ENCODE measurements at regions not wholly inside any gene's neighbourhood (a gene's known extent, or its start where the extent isn't known, plus 50 kb on each side); places are given as distances from the start of the nearest gene placed in this dataset.
"Not testable (repeated sequence)": the region's sequence is repeated elsewhere in the genome, so short reads cannot be mapped to it uniquely, and the experiment has no call there.

DNA sequence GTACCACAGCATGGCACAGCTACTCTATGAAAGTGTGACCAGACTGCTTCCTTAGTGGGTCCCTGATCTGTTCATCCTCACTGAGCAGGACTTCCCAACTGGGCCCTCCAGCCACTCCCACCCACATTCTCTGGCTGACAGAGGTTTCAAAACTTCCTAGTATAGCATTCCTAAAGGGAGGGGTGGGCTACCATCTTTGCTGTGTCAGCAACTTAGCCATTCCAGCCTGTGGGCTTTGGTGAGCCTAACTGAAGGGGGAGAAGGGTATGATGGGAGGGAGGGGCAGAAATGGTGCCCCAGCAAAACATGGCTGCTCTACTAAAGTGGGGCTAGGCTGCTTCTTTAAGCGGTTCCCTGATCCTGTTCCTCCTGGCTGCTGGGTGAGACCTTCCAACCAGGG, 265.2 kb upstream of the ADGRL4 start:
- Histone ChIP-seq H3K9me3 (ENCODE audit: low read length) (no peaks in the 10 kb centered on the region), H3K27ac (ENCODE audit: low read depth, low read length) (no peak overlapping the region), H3K4me3 (ENCODE audit: low read depth in 1 of 2, low read length in 2 of 2) (no peak overlapping the region), H3K9ac (ENCODE audit: low read length) (no peak overlapping the region), H3K36me3 (ENCODE audit: insufficient read depth, low read length) (no peaks in the 10 kb centered on the region), H3K27me3 (ENCODE audit: control insufficient read depth in 1 of 2, insufficient read depth in 2 of 2, low read length in 2 of 2) (no peaks in the 10 kb centered on the region), H3K4me1 (ENCODE audit: insufficient read depth, low read length) (no peaks in the 10 kb centered on the region)

DNA sequence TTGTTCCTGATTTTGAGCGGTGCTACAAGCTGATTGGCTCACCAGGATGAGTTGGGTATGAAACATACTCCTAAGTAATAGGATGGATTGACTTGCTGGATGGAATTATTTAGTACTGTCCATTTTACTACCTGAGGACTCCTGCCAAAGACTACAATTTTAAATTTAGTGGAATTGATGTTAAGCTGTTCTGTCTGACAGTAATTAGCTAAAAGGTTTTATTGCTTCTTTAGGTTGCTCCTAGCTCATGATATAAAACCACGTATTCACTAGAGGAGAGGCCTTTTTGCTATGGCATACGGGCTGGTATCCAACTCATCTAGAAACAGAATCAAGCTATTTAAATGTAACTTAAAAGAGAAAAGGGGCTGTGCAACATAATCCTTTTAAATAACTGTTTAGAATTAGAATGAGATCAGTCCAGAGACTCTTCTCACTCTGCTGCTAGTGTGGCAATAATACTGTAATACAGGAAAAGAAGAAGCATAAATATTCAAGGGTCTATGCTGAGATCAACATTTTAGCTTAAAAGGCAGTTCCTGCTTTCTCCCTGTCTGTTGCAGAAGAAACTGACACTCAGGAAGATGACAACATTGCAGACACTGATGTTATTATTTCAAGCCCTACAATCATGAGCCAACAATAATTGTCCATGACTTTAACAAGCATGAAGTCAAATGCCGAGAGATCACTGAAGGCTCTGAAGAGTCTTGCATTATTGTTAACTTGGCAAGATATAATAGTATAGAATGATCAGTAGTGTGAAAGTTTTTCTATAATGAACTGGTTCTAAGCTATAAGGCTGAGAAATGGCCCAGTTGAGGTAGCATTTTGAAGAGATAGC, 258.7 kb upstream of the ADGRL4 start:
- Histone ChIP-seq H3K27ac (ENCODE audit: low read depth, low read length) (no peak overlapping the region), H3K27me3 (ENCODE audit: control insufficient read depth in 1 of 2, insufficient read depth in 2 of 2, low read length in 2 of 2) (no peaks in the 10 kb centered on the region), H3K9ac (ENCODE audit: low read length) (no peak overlapping the region), H3K9me3 (ENCODE audit: low read length) (no peaks in the 10 kb centered on the region), H3K36me3 (ENCODE audit: insufficient read depth, low read length) (no peaks in the 10 kb centered on the region), H3K4me3 (ENCODE audit: low read depth in 1 of 2, low read length in 2 of 2) (no peak overlapping the region), H3K4me1 (ENCODE audit: insufficient read depth, low read length) (no peaks in the 10 kb centered on the region)

DNA sequence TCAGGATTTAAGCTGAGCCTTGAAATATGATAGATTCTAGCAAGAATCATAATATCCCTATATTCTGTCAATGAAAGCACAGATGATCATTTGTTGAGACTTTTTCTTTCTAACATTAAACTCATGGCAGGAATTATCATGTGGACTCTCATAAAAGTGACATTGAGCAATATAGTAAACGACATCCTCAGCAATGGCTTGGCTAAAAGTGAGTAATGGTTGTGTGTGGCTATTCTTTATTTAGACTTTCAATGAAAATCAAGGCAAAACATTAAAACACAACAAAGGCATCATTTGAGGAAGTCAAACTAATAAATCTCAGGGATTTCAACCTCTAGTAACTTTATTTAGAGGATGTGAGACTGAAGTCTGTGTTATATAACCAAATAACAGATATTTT, 257.8 kb upstream of the ADGRL4 start:
- H3K4me1 ChIP-seq (ENCODE audit: insufficient read depth, low read length): no peaks in the 10 kb centered on the region
- H3K9me3 ChIP-seq (ENCODE audit: low read length): no peaks in the 10 kb centered on the region
- H3K27me3 ChIP-seq (ENCODE audit: control insufficient read depth in 1 of 2, insufficient read depth in 2 of 2, low read length in 2 of 2): no peaks in the 10 kb centered on the region
- H3K36me3 ChIP-seq (ENCODE audit: insufficient read depth, low read length): no peaks in the 10 kb centered on the region
- H3K4me3 ChIP-seq (ENCODE audit: low read depth in 1 of 2, low read length in 2 of 2): no peak overlapping the region
- no peak overlapping the region for H3K9ac ChIP-seq (ENCODE audit: low read length)
- no peak overlapping the region for H3K27ac ChIP-seq (ENCODE audit: low read depth, low read length)

DNA sequence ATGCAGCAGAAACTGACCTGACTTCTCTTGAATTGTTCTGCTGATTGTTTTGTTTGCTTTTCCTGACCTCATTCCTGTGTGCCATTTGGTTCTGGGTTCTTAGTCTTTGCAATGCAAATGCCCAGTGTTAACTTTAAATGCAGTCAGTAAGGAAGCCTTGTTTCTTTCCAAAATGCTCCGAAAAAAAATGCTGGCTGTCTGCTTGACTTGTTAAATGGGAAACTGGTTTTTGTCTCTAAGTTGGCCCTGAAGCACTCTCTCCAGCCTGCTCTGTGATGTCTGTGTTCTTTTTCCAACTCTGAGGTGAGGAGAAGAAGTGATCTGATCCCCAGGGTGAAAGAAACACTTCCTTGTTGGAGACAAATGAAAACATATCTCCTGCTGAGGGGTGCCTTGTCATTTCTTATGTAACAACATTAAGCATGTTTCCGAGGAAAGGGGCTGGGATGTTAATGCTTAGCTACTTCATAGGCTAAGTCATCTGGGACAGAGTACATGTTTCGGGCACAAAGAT, 256.3 kb upstream of the ADGRL4 start:
- Histone ChIP-seq H3K9ac (ENCODE audit: low read length) (no peak overlapping the region), H3K36me3 (ENCODE audit: insufficient read depth, low read length) (no peaks in the 10 kb centered on the region), H3K4me1 (ENCODE audit: insufficient read depth, low read length) (no peaks in the 10 kb centered on the region), H3K9me3 (ENCODE audit: low read length) (no peaks in the 10 kb centered on the region), H3K4me3 (ENCODE audit: low read depth in 1 of 2, low read length in 2 of 2) (no peak overlapping the region), H3K27ac (ENCODE audit: low read depth, low read length) (no peak overlapping the region), H3K27me3 (ENCODE audit: control insufficient read depth in 1 of 2, insufficient read depth in 2 of 2, low read length in 2 of 2) (no peaks in the 10 kb centered on the region)

DNA sequence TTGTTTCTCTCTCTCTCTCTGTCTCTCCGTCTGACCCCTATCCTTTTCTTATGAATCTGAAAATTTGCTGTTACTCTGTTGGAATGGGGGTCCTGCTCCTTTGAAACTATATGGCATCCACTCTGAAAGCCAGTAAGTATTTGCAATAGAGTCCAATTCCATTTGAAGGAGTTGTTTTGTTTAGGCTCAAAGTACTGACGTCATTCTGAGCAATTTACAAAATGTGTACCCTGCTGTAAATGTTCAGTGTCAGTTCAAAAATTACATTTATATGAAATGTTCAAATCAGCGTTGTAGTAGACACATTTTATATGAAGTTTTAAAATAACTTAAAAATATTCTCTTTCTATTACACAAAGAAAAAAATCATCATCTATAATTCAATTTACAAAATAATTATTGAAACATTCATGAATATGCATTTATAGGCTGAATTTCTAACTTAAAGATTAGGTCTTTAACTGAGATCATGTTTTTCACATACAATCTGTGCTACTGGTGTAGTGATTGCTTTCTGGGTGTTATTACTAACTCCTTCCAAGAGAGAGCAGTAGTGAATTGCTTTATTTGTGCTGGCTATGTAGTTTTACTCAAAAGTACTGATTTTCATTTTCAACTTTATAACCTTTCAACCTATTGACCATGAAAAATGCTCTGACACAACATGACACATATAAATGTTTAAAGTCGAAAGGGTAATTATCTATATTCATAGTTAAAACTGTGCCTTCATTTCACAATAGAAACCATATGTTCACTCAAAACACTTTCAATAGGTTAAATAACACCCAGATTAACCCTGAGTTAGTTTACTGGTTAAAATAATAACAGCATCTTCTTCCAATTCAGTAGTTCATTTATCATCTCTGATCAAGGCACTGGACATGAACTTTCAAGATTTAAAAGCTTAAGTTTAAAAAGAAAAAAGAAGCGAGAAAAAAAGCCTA, 253.1 kb upstream of the ADGRL4 start:
- Histone ChIP-seq H3K27ac (ENCODE audit: low read depth, low read length) (no peak overlapping the region), H3K9me3 (ENCODE audit: low read length) (no peaks in the 10 kb centered on the region), H3K4me1 (ENCODE audit: insufficient read depth, low read length) (no peaks in the 10 kb centered on the region), H3K4me3 (ENCODE audit: low read depth in 1 of 2, low read length in 2 of 2) (no peak overlapping the region), H3K36me3 (ENCODE audit: insufficient read depth, low read length) (no peaks in the 10 kb centered on the region), H3K27me3 (ENCODE audit: control insufficient read depth in 1 of 2, insufficient read depth in 2 of 2, low read length in 2 of 2) (no peaks in the 10 kb centered on the region), H3K9ac (ENCODE audit: low read length) (no peak overlapping the region)

DNA sequence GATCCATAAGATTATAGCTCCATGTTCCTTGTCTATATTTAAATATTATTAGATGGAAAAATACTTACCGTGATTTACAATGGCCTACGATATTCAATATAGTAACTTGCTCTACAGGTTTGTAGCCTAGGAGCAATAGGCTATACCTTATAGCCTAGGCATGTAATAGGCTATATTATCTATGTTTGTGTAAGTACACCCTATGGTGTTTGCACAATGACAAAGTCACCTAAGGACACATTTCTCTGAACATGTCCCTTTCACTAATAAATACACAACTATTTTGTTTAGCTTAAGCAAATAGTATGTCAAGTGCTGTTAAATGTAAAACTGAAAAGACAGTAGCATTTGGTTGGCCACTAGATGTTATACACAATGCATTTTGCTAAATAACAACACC, 248.9 kb upstream of the ADGRL4 start:
- Histone ChIP-seq H3K36me3 (ENCODE audit: insufficient read depth, low read length) (no peaks in the 10 kb centered on the region), H3K9ac (ENCODE audit: low read length) (no peak overlapping the region), H3K4me1 (ENCODE audit: insufficient read depth, low read length) (no peaks in the 10 kb centered on the region), H3K27ac (ENCODE audit: low read depth, low read length) (no peak overlapping the region), H3K27me3 (ENCODE audit: control insufficient read depth in 1 of 2, insufficient read depth in 2 of 2, low read length in 2 of 2) (no peaks in the 10 kb centered on the region), H3K4me3 (ENCODE audit: low read depth in 1 of 2, low read length in 2 of 2) (no peak overlapping the region), H3K9me3 (ENCODE audit: low read length) (no peaks in the 10 kb centered on the region)

DNA sequence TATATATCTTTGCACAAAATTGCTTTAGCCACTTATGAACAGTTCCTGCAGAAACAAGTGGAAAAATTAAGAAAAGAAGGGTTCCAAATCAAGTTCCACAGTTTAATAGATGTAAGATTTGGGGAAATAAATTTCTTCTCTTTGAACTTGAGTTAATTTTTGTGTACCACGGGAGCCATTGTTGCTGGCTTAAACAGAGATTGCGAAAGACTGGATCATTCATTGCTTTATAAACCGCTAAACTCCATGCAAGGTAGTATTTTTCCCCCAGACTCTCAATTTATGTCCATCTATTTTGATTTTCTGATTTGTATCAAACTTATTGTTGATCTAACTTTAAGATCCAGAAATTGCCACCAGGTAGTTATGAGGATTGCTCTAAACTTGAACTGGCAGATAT, 246.1 kb upstream of the ADGRL4 start:
- no peaks in the 10 kb centered on the region for H3K27me3 ChIP-seq (ENCODE audit: control insufficient read depth in 1 of 2, insufficient read depth in 2 of 2, low read length in 2 of 2)
- no peaks in the 10 kb centered on the region for H3K9me3 ChIP-seq (ENCODE audit: low read length)
- H3K9ac ChIP-seq (ENCODE audit: low read length): no peak overlapping the region
- no peaks in the 10 kb centered on the region for H3K4me1 ChIP-seq (ENCODE audit: insufficient read depth, low read length)
- no peaks in the 10 kb centered on the region for H3K36me3 ChIP-seq (ENCODE audit: insufficient read depth, low read length)
- H3K4me3 ChIP-seq (ENCODE audit: low read depth in 1 of 2, low read length in 2 of 2): no peak overlapping the region
- H3K27ac ChIP-seq (ENCODE audit: low read depth, low read length): no peak overlapping the region

DNA sequence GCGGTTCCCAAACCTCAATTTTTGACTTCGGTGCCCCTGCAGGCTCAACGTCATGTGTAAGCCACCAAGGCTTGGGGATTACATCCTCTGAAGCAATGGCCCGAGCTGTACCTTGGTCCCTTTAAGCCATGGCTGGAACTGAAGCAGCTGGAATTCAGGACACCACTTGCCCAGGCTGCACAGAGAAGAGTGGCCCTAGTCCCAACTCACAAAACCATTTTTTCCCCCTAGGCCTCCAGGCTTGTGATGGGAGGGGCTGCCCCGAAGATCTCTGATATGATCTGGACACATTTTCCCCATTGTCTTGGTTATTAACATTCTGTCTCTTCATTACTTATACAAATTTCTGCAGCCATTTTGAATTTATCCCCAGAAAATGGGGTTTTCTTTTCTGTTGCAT, 233.3 kb upstream of the ADGRL4 start:
- Histone ChIP-seq H3K27me3 (ENCODE audit: control insufficient read depth in 1 of 2, insufficient read depth in 2 of 2, low read length in 2 of 2) (no peaks in the 10 kb centered on the region), H3K9me3 (ENCODE audit: low read length) (no peaks in the 10 kb centered on the region), H3K4me3 (ENCODE audit: low read depth in 1 of 2, low read length in 2 of 2) (no peak overlapping the region), H3K4me1 (ENCODE audit: insufficient read depth, low read length) (no peaks in the 10 kb centered on the region), H3K9ac (ENCODE audit: low read length) (no peak overlapping the region), H3K27ac (ENCODE audit: low read depth, low read length) (no peak overlapping the region), H3K36me3 (ENCODE audit: insufficient read depth, low read length) (no peaks in the 10 kb centered on the region)

DNA sequence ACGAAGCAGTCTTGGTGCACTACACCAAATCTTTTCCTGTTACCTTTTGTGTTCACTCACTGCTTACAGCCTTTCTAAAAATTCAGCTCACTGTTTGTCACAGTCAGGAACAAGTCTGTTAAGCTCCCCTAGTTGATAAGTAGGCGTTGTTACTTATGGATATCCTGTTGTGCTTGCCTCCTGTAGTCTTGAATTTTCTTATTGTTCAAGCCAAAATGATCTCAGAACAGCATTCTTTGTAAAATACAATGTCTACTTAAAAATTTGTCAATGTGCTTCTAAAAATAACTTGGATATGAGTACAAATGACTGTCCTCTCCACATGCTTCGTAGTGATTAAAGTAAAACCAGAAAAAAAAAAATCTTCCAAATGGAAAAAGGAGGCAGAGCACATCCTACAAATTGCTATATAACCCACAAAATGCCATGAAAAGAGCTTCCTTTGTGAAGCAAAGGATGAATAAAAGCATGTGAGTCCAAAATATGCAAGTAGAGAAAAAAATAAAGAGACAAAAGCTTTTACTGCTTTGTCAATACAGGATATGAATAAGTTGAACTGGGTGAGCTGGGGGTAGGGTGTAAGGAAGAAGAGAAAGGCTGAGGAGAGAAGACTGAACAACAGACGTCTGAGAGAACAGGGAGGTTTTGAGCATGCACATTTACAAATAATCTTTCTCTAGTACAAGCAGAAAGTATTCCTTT, 228.9 kb upstream of the ADGRL4 start:
- H3K9me3 ChIP-seq (ENCODE audit: low read length): no peaks in the 10 kb centered on the region
- no peaks in the 10 kb centered on the region for H3K4me1 ChIP-seq (ENCODE audit: insufficient read depth, low read length)
- H3K36me3 ChIP-seq (ENCODE audit: insufficient read depth, low read length): no peaks in the 10 kb centered on the region
- no peak overlapping the region for H3K27ac ChIP-seq (ENCODE audit: low read depth, low read length)
- no peaks in the 10 kb centered on the region for H3K27me3 ChIP-seq (ENCODE audit: control insufficient read depth in 1 of 2, insufficient read depth in 2 of 2, low read length in 2 of 2)
- no peak overlapping the region for H3K4me3 ChIP-seq (ENCODE audit: low read depth in 1 of 2, low read length in 2 of 2)
- no peak overlapping the region for H3K9ac ChIP-seq (ENCODE audit: low read length)

DNA sequence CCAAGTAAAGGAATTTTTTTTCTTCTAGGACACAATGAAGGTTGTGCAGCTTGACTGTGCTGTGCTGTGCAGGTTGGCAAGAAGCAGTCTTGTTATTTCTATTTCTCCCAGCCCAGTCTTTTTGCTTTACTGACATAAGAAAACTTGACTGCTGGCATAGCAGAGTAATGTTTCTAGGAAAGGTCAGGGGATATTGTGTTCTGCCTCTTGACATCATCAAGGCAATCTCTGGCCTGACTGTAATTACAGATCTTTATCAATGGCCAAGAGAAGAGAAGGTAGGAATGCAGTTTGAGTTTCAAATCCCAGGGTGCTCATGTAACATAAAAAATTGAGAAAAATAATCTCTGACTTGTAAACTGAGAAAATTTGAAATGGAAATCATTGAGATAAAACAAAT, 226.3 kb upstream of the ADGRL4 start:
- Histone ChIP-seq H3K27ac (ENCODE audit: low read depth, low read length) (no peak overlapping the region), H3K9ac (ENCODE audit: low read length) (no peak overlapping the region), H3K4me1 (ENCODE audit: insufficient read depth, low read length) (no peaks in the 10 kb centered on the region), H3K4me3 (ENCODE audit: low read depth in 1 of 2, low read length in 2 of 2) (no peak overlapping the region), H3K9me3 (ENCODE audit: low read length) (no peaks in the 10 kb centered on the region), H3K27me3 (ENCODE audit: control insufficient read depth in 1 of 2, insufficient read depth in 2 of 2, low read length in 2 of 2) (no peaks in the 10 kb centered on the region), H3K36me3 (ENCODE audit: insufficient read depth, low read length) (no peaks in the 10 kb centered on the region)

DNA sequence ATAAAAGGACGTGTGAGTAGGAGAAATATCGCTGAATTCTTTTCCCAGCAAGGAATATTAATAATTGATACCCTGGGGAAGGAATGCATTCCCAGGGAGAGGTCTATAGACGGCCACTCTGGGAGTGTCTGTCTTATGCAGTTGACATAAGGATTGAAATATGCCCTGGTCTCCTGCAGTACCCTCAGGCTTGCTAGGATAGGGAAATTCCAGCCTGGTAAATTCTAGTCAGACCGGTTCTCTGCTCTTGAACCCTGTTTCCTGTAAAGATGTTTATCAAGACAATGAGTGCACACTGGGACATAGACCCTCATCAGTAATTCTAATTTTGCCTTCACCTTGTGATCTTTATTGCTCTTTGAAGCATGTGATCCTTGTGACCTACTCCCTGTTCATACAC, 224.2 kb upstream of the ADGRL4 start:
- H3K4me1 ChIP-seq (ENCODE audit: insufficient read depth, low read length); H3K4me3 ChIP-seq (ENCODE audit: low read depth in 1 of 2, low read length in 2 of 2); H3K27me3 ChIP-seq (ENCODE audit: control insufficient read depth in 1 of 2, insufficient read depth in 2 of 2, low read length in 2 of 2): not testable (repeated sequence)

More for the DNA sequence above, 224.2 kb upstream of the ADGRL4 start:
- H3K27ac ChIP-seq (ENCODE audit: low read depth, low read length); H3K9me3 ChIP-seq (ENCODE audit: low read length); H3K36me3 ChIP-seq (ENCODE audit: insufficient read depth, low read length); H3K9ac ChIP-seq (ENCODE audit: low read length): not testable (repeated sequence)
